Kasumi-1 (cell line): ENCODE measurements at regions not wholly inside any gene's neighbourhood (a gene's known extent, or its start where the extent isn't known, plus 50 kb on each side); places are given as distances from the start of the nearest gene placed in this dataset.
A peak's percentile ranks its signal among the peaks of the same experiment; 100 is the strongest.

Source experiments
- DNase-seq, 2 experiments: peaks; one replicate each; lab custom pipeline; 2025; lab: John Stamatoyannopoulos, UW

- DNase-seq, result no peak
Observed at GRCh38 chr2:150312271-150312670, 175.2 kb downstream of the RND3 start.

- DNase-seq, result no peak
Observed at GRCh38 chr2:150309311-150310080, 178.0 kb downstream of the RND3 start.

- DNase-seq, result no peak
Observed at GRCh38 chr2:150307258-150307657, 180.2 kb downstream of the RND3 start.

GRCh38 chr2:150303281-150303680, 184.2 kb downstream of the RND3 start:
- DNase-seq, result peak; percentile 88 to 95

GRCh38 chr2:150298571-150299305, 188.7 kb downstream of the RND3 start:
- DNase-seq, result no peak

- DNase-seq, result no peak
Observed at GRCh38 chr2:150296770-150297546, 190.5 kb downstream of the RND3 start.

- no peak for DNase-seq
Observed at GRCh38 chr2:150295544-150295943, 191.9 kb downstream of the RND3 start.

GRCh38 chr2:150293771-150294170, 193.7 kb downstream of the RND3 start:
- DNase-seq, result no peak

GRCh38 chr2:150292807-150293206, 194.7 kb downstream of the RND3 start:
- DNase-seq, result no peak

- no peak for DNase-seq
Observed at GRCh38 chr2:150292192-150292591, 195.3 kb downstream of the RND3 start.

- no peak for DNase-seq
Observed at GRCh38 chr2:150286730-150287362, 200.6 kb downstream of the RND3 start.

GRCh38 chr2:150284116-150284515, 203.4 kb downstream of the RND3 start:
- no peak for DNase-seq

GRCh38 chr2:150282771-150283371, 204.6 kb downstream of the RND3 start:
- DNase-seq, result no peak

GRCh38 chr2:150282357-150282756, 205.1 kb downstream of the RND3 start:
- no peak for DNase-seq

GRCh38 chr2:150280231-150280630, 207.2 kb downstream of the RND3 start:
- no peak for DNase-seq

- DNase-seq, result no peak
Observed at GRCh38 chr2:150279686-150280085, 207.8 kb downstream of the RND3 start.

- DNase-seq, result no peak
Observed at GRCh38 chr2:150276737-150277136, 210.7 kb downstream of the RND3 start.

- no peak for DNase-seq
Observed at GRCh38 chr2:150274108-150274507, 213.4 kb downstream of the RND3 start.

GRCh38 chr2:150271952-150272802, 215.3 kb downstream of the RND3 start:
- DNase-seq, result no peak

GRCh38 chr2:150267651-150268415, 219.6 kb downstream of the RND3 start:
- peak in 1 of 2 experiments; percentile 18 for DNase-seq
